ENCODE measurements at regions not wholly inside any gene's neighbourhood (a gene's known extent, or its start where the extent isn't known, plus 50 kb on each side); places are given as distances from the start of the nearest gene placed in this dataset.

DNA sequence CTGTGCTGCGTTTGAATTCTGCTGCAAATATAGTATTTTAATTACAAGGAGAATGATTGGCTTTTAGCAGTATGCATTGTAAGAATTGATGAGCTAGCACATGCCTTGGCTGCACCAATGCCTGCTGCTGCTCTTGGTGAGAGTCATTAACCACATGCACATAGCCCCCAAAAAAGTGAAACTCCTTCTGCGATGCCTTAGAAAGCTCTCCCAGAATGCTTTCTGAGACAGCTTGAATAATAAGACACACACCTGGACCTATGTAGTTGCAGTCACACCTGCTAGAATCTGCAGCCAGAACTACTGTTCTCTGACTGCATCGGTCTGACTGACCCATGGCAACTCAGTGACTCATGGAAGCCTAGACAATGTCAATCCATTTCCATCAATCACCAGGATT lies 170.1 kb upstream of the DDX18 start:
- Histone ChIP-seq H3K9me3 (no peaks in the 10 kb centered on the region), H3K27ac (no peak overlapping the region), H3K36me3 (no peaks in the 10 kb centered on the region), H3K4me3 (no peak overlapping the region), H3K27me3 (replicated peaks; ENCODE audit: insufficient read depth) (no peaks in the 10 kb centered on the region), H3K4me1 (replicated peaks) (no peaks in the 10 kb centered on the region)
- DNase-seq (ENCODE audit: low spot score) = no peak
- intact Hi-C loops (cut with DNase I) = no loop called here
- TF ChIP-seq POLR2A (IDR thresholded peaks at IDR 0.05) (no peak), POLR2AphosphoS5 (IDR thresholded peaks at IDR 0.05) (no peak), CTCF (IDR thresholded peaks at IDR 0.05) (no peak)
- 83% methylated on average over 3 of the region's 3 CpGs for WGBS

DNA sequence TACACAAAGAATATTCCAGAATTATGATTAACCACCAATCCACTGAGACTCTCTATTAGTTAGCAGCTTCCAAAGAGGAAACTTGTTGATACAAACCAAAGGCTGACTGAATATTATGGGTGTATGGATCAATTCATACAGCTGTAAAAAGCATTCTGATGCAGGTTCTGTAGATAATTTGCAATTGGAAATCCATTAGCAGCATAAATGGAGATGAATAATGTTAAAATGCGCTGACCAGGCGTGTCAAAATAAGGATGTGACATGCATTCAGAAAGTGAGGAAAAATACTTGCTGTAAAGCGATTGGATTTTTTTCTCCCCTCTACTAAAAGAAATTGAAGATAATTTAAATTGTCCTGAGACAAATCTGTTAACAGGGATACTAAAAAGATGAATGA lies 169.0 kb upstream of the DDX18 start:
- intact Hi-C loops (cut with DNase I) = no loop called here
- H3K27ac ChIP-seq = no peak overlapping the region
- no peak overlapping the region for H3K4me3 ChIP-seq
- H3K9me3 ChIP-seq = no peaks in the 10 kb centered on the region
- WGBS = 84% methylated on average over 3 of the region's 3 CpGs
- no peaks in the 10 kb centered on the region for H3K4me1 ChIP-seq (replicated peaks)
- TF ChIP-seq CTCF (IDR thresholded peaks at IDR 0.05) (no peak), POLR2A (IDR thresholded peaks at IDR 0.05) (no peak), POLR2AphosphoS5 (IDR thresholded peaks at IDR 0.05) (no peak)
- no peak for DNase-seq (ENCODE audit: low spot score)
- H3K36me3 ChIP-seq = no peaks in the 10 kb centered on the region
- no peaks in the 10 kb centered on the region for H3K27me3 ChIP-seq (replicated peaks; ENCODE audit: insufficient read depth)

- Histone ChIP-seq H3K4me1 (replicated peaks) (no peaks in the 10 kb centered on the region), H3K27me3 (replicated peaks; ENCODE audit: insufficient read depth) (no peaks in the 10 kb centered on the region), H3K36me3 (no peaks in the 10 kb centered on the region), H3K9me3 (no peaks in the 10 kb centered on the region), H3K27ac (no peak overlapping the region), H3K4me3 (no peak overlapping the region)
- 84% methylated on average over 1 of the region's 1 CpG for WGBS
- TF ChIP-seq POLR2AphosphoS5 (IDR thresholded peaks at IDR 0.05) = no peak
- TF ChIP-seq POLR2A (IDR thresholded peaks at IDR 0.05) = no peak
- TF ChIP-seq CTCF (IDR thresholded peaks at IDR 0.05) = no peak
- no peak for DNase-seq (ENCODE audit: low spot score)
- intact Hi-C loops (cut with DNase I) = no loop called here
Observed at GRCh38 chr2:117646099-117646498, 168.4 kb upstream of the DDX18 start.

GRCh38 chr2:117646872-117647271 lies 167.6 kb upstream of the DDX18 start:
- H3K9me3 ChIP-seq = no peaks in the 10 kb centered on the region
- TF ChIP-seq CTCF (IDR thresholded peaks at IDR 0.05) (no peak), POLR2A (IDR thresholded peaks at IDR 0.05) (no peak), POLR2AphosphoS5 (IDR thresholded peaks at IDR 0.05) (no peak)
- no peaks in the 10 kb centered on the region for H3K4me1 ChIP-seq (replicated peaks)
- no peak for DNase-seq (ENCODE audit: low spot score)
- no peak overlapping the region for H3K4me3 ChIP-seq
- WGBS = 17% methylated on average over 1 of the region's 1 CpG
- no peak overlapping the region for H3K27ac ChIP-seq
- H3K27me3 ChIP-seq (replicated peaks; ENCODE audit: insufficient read depth) = no peaks in the 10 kb centered on the region
- intact Hi-C loops (cut with DNase I) = no loop called here
- H3K36me3 ChIP-seq = no peaks in the 10 kb centered on the region

DNA sequence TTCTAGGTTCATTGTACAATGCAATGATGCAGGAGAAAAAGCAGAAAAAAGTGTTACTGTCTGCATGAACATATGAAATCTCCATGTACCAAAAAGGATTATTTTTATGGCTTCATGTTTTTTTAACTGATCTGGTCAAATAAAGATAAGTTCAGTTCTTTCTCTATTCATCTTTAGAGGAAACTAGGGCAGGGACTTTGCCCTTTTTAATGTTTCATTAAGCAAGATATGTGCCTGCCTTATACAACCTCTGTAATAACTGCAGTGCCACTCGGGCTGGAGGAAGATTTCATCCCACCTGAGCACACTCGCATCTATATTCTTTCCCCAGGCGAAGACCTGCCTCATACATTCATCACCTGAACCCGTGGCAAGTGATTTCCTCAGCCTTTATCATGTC lies 157.9 kb upstream of the DDX18 start:
- 60% methylated on average over 4 of the region's 4 CpGs for WGBS
- no peak overlapping the region for H3K27ac ChIP-seq
- H3K4me3 ChIP-seq = no peak overlapping the region
- no peaks in the 10 kb centered on the region for H3K9me3 ChIP-seq
- no peaks in the 10 kb centered on the region for H3K27me3 ChIP-seq (replicated peaks; ENCODE audit: insufficient read depth)
- DNase-seq (ENCODE audit: low spot score) = no peak
- TF ChIP-seq POLR2A (IDR thresholded peaks at IDR 0.05) (no peak), CTCF (IDR thresholded peaks at IDR 0.05) (no peak), POLR2AphosphoS5 (IDR thresholded peaks at IDR 0.05) (no peak)
- no peaks in the 10 kb centered on the region for H3K36me3 ChIP-seq
- intact Hi-C loops (cut with DNase I) = no loop called here
- H3K4me1 ChIP-seq (replicated peaks) = no peaks in the 10 kb centered on the region
